H1 (cell line): ENCODE measurements at regions not wholly inside any gene's neighbourhood (a gene's known extent, or its start where the extent isn't known, plus 50 kb on each side); places are given as distances from the start of the nearest gene placed in this dataset.

Source experiments
- CTCF ChIA-PET: fragments of 300-600 bp; sonication (Branson Sonifier 250); formaldehyde crosslinking; loops from one replicate; lab custom pipeline; 2021; ENCODE audit not compliant: partially characterized antibody; lab: Charles Lee
- POLR2A ChIA-PET: fragments of 300-600 bp; sonication (Branson Sonifier 250); formaldehyde crosslinking; loops from one replicate; lab custom pipeline; 2021; ENCODE audit warnings: inconsistent platforms; ENCODE audit not compliant: partially characterized antibody; lab: Charles Lee
- DNase-seq, 2 experiments: peaks; one replicate each; pipeline versions ENCODE4 v3.0.0 to v3.0.0-alpha.2; 2010 to 2022; ENCODE audit warnings: low spot score in 2 of 2, low read depth in 1 of 2, mixed read lengths in 1 of 2
- FAIRE-seq: peaks from 2 replicates; lab custom pipeline; 2011; peaks lifted over from hg19 to GRCh38; lab: Jason Lieb, UNC
- H2AFZ ChIP-seq: 2 replicates; pipeline ENCODE4 v1.8.1; 2012; ENCODE audit warnings: low read length, inconsistent platforms
- H2AK5ac ChIP-seq: 2 replicates; pipeline ENCODE4 v1.6.1; 2013; ENCODE audit warnings: low read depth, low read length
- H2BK120ac ChIP-seq: replicated peaks from 2 replicates; pipeline ENCODE3; 2013; ENCODE audit warnings: low read depth, low read length, inconsistent platforms
- H2BK12ac ChIP-seq: 2 replicates; pipeline ENCODE4 v1.6.1; 2013; ENCODE audit warnings: low read depth, low read length
- H2BK15ac ChIP-seq: 2 replicates; pipeline ENCODE4 v1.6.1; 2013; ENCODE audit warnings: low read length
- H2BK20ac ChIP-seq: 2 replicates; pipeline ENCODE4 v1.6.1; 2013; ENCODE audit warnings: low read length
- H2BK5ac ChIP-seq: 2 replicates; pipeline ENCODE4 v1.6.1; 2013; ENCODE audit warnings: low read depth, low read length
- H3K14ac ChIP-seq: 2 replicates; pipeline ENCODE4 v1.6.1; 2013; ENCODE audit warnings: inconsistent platforms; ENCODE audit not compliant: insufficient read length
- H3K18ac ChIP-seq: 2 replicates; pipeline ENCODE4 v1.6.1; 2013; ENCODE audit warnings: low read length; ENCODE audit errors: extremely low read depth
- H3K23ac ChIP-seq: 2 replicates; pipeline ENCODE4 v1.6.1; 2013; ENCODE audit warnings: inconsistent platforms; ENCODE audit not compliant: insufficient read length
- H3K23me2 ChIP-seq: 2 replicates; pipeline ENCODE4 v1.6.1; 2013; ENCODE audit warnings: low read depth, low read length
- H3K27ac ChIP-seq: 2 replicates; pipeline ENCODE4 v1.6.1; 2011; ENCODE audit warnings: low read depth, low read length, inconsistent platforms
- H3K27me3 ChIP-seq, 4 experiments: replicated peaks in 1 of 4; 1 replicate in 1 of 4; 2 replicates in 3 of 4; pipeline versions ENCODE4 v1.6.1 to v1.8.1; 2011 to 2013; ENCODE audit warnings: low read length in 3 of 4, mild to moderate bottlenecking in 3 of 4, inconsistent platforms in 2 of 4, mixed read lengths in 2 of 4, moderate library complexity in 1 of 4; ENCODE audit not compliant: control insufficient read depth in 3 of 4, insufficient read depth in 3 of 4; ENCODE audit errors: extremely low read depth in 1 of 4
- H3K36me3 ChIP-seq, 4 experiments: 2 replicates each; pipeline versions ENCODE4 v1.6.1 to v1.8.1; 2011 to 2013; ENCODE audit warnings: mild to moderate bottlenecking in 4 of 4, low read length in 3 of 4, moderate library complexity in 2 of 4, control low read depth in 1 of 4, inconsistent platforms in 1 of 4; ENCODE audit not compliant: insufficient read depth in 4 of 4, control insufficient read depth in 2 of 4
- H3K4ac ChIP-seq: replicated peaks from 2 replicates; pipeline ENCODE3; 2013; ENCODE audit warnings: low read length, low read depth, mixed read lengths, inconsistent platforms; ENCODE audit not compliant: insufficient read length
- H3K4me1 ChIP-seq, 4 experiments: replicated peaks in 1 of 4; 1 replicate in 1 of 4; 2 replicates in 3 of 4; pipeline versions ENCODE4 v1.6.1 to v1.8.1; 2011 to 2013; ENCODE audit warnings: low read length in 3 of 4, inconsistent platforms in 2 of 4, mixed read lengths in 1 of 4; ENCODE audit not compliant: insufficient read depth in 4 of 4, control insufficient read depth in 3 of 4
- H3K4me2 ChIP-seq, 2 experiments: 2 replicates each; pipeline versions ENCODE4 v1.6.1 to v1.8.1; 2011 to 2013; ENCODE audit warnings: low read depth in 2 of 2, low read length in 2 of 2, control low read depth in 1 of 2, inconsistent platforms in 1 of 2, mild to moderate bottlenecking in 1 of 2; ENCODE audit not compliant: insufficient read depth in 1 of 2
- H3K4me3 ChIP-seq, 4 experiments: fragments of 200-600, 300-600 bp in 1 of 4; sonication (generic), shearing (Covaris generic), sonication (Bioruptor Twin) in 1 of 4; 2 replicates each; pipeline versions ENCODE4 v1.5.1 to v1.8.1; 2011 to 2016; ENCODE audit warnings: low read length in 4 of 4, low read depth in 3 of 4, control low read depth in 2 of 4, inconsistent platforms in 2 of 4, mild to moderate bottlenecking in 2 of 4, mixed read lengths in 1 of 4, moderate library complexity in 1 of 4; ENCODE audit not compliant: insufficient read depth in 2 of 4; ENCODE audit errors: extremely low read depth in 1 of 4
- H3K56ac ChIP-seq: replicated peaks from 2 replicates; pipeline ENCODE3; 2013; ENCODE audit warnings: low read depth, mild to moderate bottlenecking, mixed read lengths, low read length, inconsistent platforms; ENCODE audit not compliant: insufficient read length
- H3K79me1 ChIP-seq: 2 replicates; pipeline ENCODE4 v1.6.1; 2013; ENCODE audit warnings: low read depth, low read length, control low read depth
- H3K79me2 ChIP-seq, 2 experiments: 2 replicates each; pipeline versions ENCODE4 v1.6.1 to v1.8.1; 2012 to 2013; ENCODE audit warnings: low read length in 2 of 2, mild to moderate bottlenecking in 2 of 2, inconsistent platforms in 1 of 2; ENCODE audit not compliant: insufficient read depth in 2 of 2, control insufficient read depth in 1 of 2
- H3K9ac ChIP-seq, 4 experiments: replicated peaks in 1 of 4; 1 replicate in 1 of 4; 2 replicates in 3 of 4; pipeline versions ENCODE4 v1.6.1 to v1.8.1; 2011 to 2013; ENCODE audit warnings: low read depth in 3 of 4, low read length in 3 of 4, control low read depth in 2 of 4, mild to moderate bottlenecking in 2 of 4, moderate library complexity in 2 of 4, inconsistent platforms in 1 of 4; ENCODE audit errors: extremely low read depth in 1 of 4
- H3K9me3 ChIP-seq, 2 experiments: 2 replicates each; pipeline versions ENCODE4 v1.6.1 to v1.8.1; 2012 to 2013; ENCODE audit warnings: mild to moderate bottlenecking in 2 of 2, moderate library complexity in 2 of 2, control low read depth in 1 of 2, inconsistent platforms in 1 of 2, low read depth in 1 of 2, low read length in 1 of 2, mixed read lengths in 1 of 2; ENCODE audit not compliant: insufficient read depth in 2 of 2
- H4K20me1 ChIP-seq, 2 experiments: replicated peaks in 1 of 2; 2 replicates each; pipeline versions ENCODE3 to v1.8.1; 2011 to 2013; ENCODE audit warnings: inconsistent platforms in 2 of 2, low read length in 2 of 2, mild to moderate bottlenecking in 1 of 2; ENCODE audit not compliant: insufficient read depth in 2 of 2, control insufficient read depth in 1 of 2
- H4K5ac ChIP-seq: 2 replicates; pipeline ENCODE4 v1.6.1; 2013; ENCODE audit warnings: low read length, low read depth, mixed read lengths, inconsistent platforms; ENCODE audit not compliant: insufficient read length
- H4K8ac ChIP-seq: 2 replicates; pipeline ENCODE4 v1.8.0; 2013; ENCODE audit warnings: mild to moderate bottlenecking, moderate library complexity, low read length, inconsistent platforms; ENCODE audit not compliant: insufficient read depth; ENCODE audit errors: extremely low read depth
- H4K91ac ChIP-seq: replicated peaks from 2 replicates; pipeline ENCODE3; 2013; ENCODE audit warnings: low read length, mixed read lengths, inconsistent platforms; ENCODE audit not compliant: insufficient read length
- BRCA1 ChIP-seq: IDR thresholded peaks from 2 replicates; pipeline ENCODE4 v1.6.1; 2012; ENCODE audit warnings: low read depth, low read length, improper control_type of control experiment
- CBX8 ChIP-seq: fragments of 300-800, 300-1000 bp; sonication (generic); IDR thresholded peaks from 2 replicates; pipeline ENCODE4 v1.7.1; 2016; ENCODE audit warnings: low read depth, low read length, borderline replicate concordance
- CHD1 ChIP-seq: IDR thresholded peaks from 2 replicates; pipeline ENCODE4 v1.6.1; 2012; ENCODE audit warnings: low read depth, low read length, improper control_type of control experiment
- CTBP2 ChIP-seq: IDR thresholded peaks from 2 replicates; pipeline ENCODE4 v1.7.0; 2011; ENCODE audit warnings: borderline replicate concordance, mild to moderate bottlenecking, moderate library complexity, mixed read lengths, low read length; ENCODE audit not compliant: insufficient read depth, insufficient read length
- MAFK ChIP-seq: IDR thresholded peaks from 2 replicates; pipeline ENCODE4 v1.6.1; 2012; ENCODE audit warnings: low read depth, mild to moderate bottlenecking, improper control_type of control experiment, low read length
- POLR2AphosphoS5 ChIP-seq: IDR thresholded peaks from 2 replicates; pipeline ENCODE4 v1.6.1; 2011; ENCODE audit warnings: low read depth, low read length
- RAD21 ChIP-seq, 2 experiments: IDR thresholded peaks in 1 of 2; conservative IDR thresholded peaks in 1 of 2; 2 replicates each; pipeline ENCODE4 v1.6.1; 2011; ENCODE audit warnings: low read depth in 2 of 2, low read length in 2 of 2, improper control_type of control experiment in 1 of 2, inconsistent platforms in 1 of 2, mild to moderate bottlenecking in 1 of 2, moderate library complexity in 1 of 2
- RBBP5 ChIP-seq: IDR thresholded peaks from 2 replicates; pipeline ENCODE4 v1.7.1; 2012; ENCODE audit warnings: low read depth, mild to moderate bottlenecking, inconsistent platforms, low read length, moderate library complexity, borderline replicate concordance
- SP1 ChIP-seq: IDR thresholded peaks from 2 replicates; pipeline ENCODE4 v1.6.1; 2011; ENCODE audit warnings: low read depth, low read length
- TAF7 ChIP-seq: optimal IDR thresholded peaks from 2 replicates; pipeline ENCODE3; 2011; ENCODE audit warnings: low read depth, mild to moderate bottlenecking, inconsistent platforms, low read length, moderate library complexity, borderline replicate concordance
- WGBS, 2 experiments: shearing (Covaris generic) in 1 of 2; methylation state at CpG; one replicate each; pipeline versions ENCODE4 v1.1.6 to v1.1.7; 2013 to 2015; ENCODE audit warnings: low lambda C conversion rate in 2 of 2, mixed read lengths in 2 of 2, inconsistent platforms in 1 of 2, low coverage in 1 of 2, missing lambda C conversion rate in 1 of 2; ENCODE audit not compliant: insufficient replicate concordance in 2 of 2, insufficient coverage in 1 of 2, insufficient read length in 1 of 2; ENCODE audit errors: extremely low coverage in 1 of 2, missing lambda C conversion rate in 1 of 2; 5-methylcytosine and 5-hydroxymethylcytosine counted together
- TF ChIP-seq, protein P1 (sequence below): IDR thresholded peaks from 2 replicates; pipeline ENCODE4 v1.6.1; 2011; ENCODE audit warnings: low read length, improper control_type of control experiment

DNA sequence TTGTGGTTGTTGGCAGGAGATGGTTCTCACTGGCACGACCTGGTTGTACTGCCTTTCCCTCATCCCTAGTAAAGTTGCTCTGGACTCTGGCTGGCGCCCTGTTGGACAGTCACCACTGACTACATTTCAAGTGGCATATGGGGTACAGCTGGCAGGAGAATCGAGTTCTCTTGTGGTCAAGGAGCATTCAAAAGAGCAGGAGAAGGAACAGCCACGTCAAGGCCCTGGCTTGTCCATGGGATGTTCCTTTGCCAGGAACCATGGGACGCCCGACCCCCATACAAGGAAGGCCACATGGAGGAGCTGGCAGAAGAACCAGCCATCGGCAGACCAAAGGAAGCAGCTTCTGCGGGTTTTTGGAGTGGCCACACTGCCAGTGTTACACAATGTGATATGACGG is 87.0 kb upstream of the SLC25A13 start:
- H2BK15ac ChIP-seq, result no peak overlapping the region
- ChIA-PET CTCF (interaction anchor here (0.6 to 1.0 kb wide), 3 partner anchors 183 to 394 kb away, joined by 3 read pairs; no protein-coding TSS in a partner anchor), POLR2A (no interaction called here)
- 84% methylated on average over 9 of the region's 9 CpGs; no CpG with 5 or more reads in 1 of the 2 experiments for WGBS, 2 experiments
- no peak overlapping the region for H2BK120ac ChIP-seq
- H3K9ac ChIP-seq, result no peak overlapping the region
- FAIRE-seq (no peak), DNase-seq (no peak)
- H3K14ac ChIP-seq, result no peak overlapping the region
- no peaks in the 10 kb centered on the region for H3K23me2 ChIP-seq
- H3K56ac ChIP-seq, result no peak overlapping the region
- no peaks in the 10 kb centered on the region for H3K4me1 ChIP-seq
- H2BK12ac ChIP-seq, result no peak overlapping the region
- H2AFZ ChIP-seq, result no peak overlapping the region
- no peak overlapping the region for H3K4me3 ChIP-seq
- H3K9me3 ChIP-seq, result no peaks in the 10 kb centered on the region
- no peak overlapping the region for H3K4ac ChIP-seq
- no peaks in the 10 kb centered on the region; a peak in 1 of 7 replicates for H3K27me3 ChIP-seq
- H2BK20ac ChIP-seq, result no peak overlapping the region
- no peaks in the 10 kb centered on the region for H3K79me2 ChIP-seq
- no peak overlapping the region for H3K18ac ChIP-seq
- H4K91ac ChIP-seq, result no peak overlapping the region
- no peak overlapping the region for H2AK5ac ChIP-seq
- no peaks in the 10 kb centered on the region for H3K36me3 ChIP-seq
- no peak overlapping the region for H3K4me2 ChIP-seq
- no peaks in the 10 kb centered on the region for H4K20me1 ChIP-seq
- H3K79me1 ChIP-seq, result no peaks in the 10 kb centered on the region
- no peak overlapping the region for H2BK5ac ChIP-seq
- no peak overlapping the region for H3K23ac ChIP-seq
- no peak overlapping the region for H3K27ac ChIP-seq
- no peak overlapping the region for H4K5ac ChIP-seq
- H4K8ac ChIP-seq, result no peak overlapping the region
- TF ChIP-seq CTBP2 (no peak), BRCA1 (no peak), POLR2AphosphoS5 (no peak), MAFK (no peak), TAF7 (no peak), RAD21 (IDR thresholded peaks at IDR 0.05 in 1 of 2, conservative IDR thresholded peaks at IDR 0.05 in 1 of 2; ENCODE audit: low read depth in 2 of 2, low read length in 2 of 2) (no peak), SP1 (no peak), RBBP5 (no peak), CHD1 (no peak), CBX8 (no peak)
- TF ChIP-seq, protein P1, sequence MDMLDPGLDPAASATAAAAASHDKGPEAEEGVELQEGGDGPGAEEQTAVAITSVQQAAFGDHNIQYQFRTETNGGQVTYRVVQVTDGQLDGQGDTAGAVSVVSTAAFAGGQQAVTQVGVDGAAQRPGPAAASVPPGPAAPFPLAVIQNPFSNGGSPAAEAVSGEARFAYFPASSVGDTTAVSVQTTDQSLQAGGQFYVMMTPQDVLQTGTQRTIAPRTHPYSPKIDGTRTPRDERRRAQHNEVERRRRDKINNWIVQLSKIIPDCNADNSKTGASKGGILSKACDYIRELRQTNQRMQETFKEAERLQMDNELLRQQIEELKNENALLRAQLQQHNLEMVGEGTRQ, result no peak
